PFSK-1 (cell line): ENCODE measurements at regions not wholly inside any gene's neighbourhood (a gene's known extent, or its start where the extent isn't known, plus 50 kb on each side); places are given as distances from the start of the nearest gene placed in this dataset.

Experiments
- FOXP2 ChIP-seq: optimal IDR thresholded peaks from 2 replicates; pipeline ENCODE3; 2011; ENCODE audit warnings: borderline replicate concordance, control low read depth, inconsistent platforms; ENCODE audit not compliant: insufficient read depth; ENCODE audit errors: extremely low read length, extremely low read depth
- POLR2AphosphoS5 ChIP-seq: IDR thresholded peaks from 2 replicates; pipeline ENCODE4 v1.6.1; 2012; ENCODE audit warnings: low read depth, mild to moderate bottlenecking, control low read depth, low read length, moderate library complexity
- SIN3A ChIP-seq: IDR thresholded peaks from 2 replicates; pipeline ENCODE4 v1.6.1; 2012; ENCODE audit warnings: mild to moderate bottlenecking, low read length, moderate library complexity, borderline replicate concordance; ENCODE audit not compliant: insufficient read depth
- TAF1 ChIP-seq: IDR thresholded peaks from 2 replicates; pipeline ENCODE4 v1.6.1; 2012; ENCODE audit warnings: low read length, control low read depth, borderline replicate concordance; ENCODE audit not compliant: insufficient read depth
- TF ChIP-seq, protein P1 (sequence below), 2 experiments: IDR thresholded peaks; 2 replicates each; pipeline versions ENCODE4 v1.6.1 to v1.8.0; 2011 to 2012; ENCODE audit warnings: low read depth in 2 of 2, low read length in 2 of 2, control low read depth in 1 of 2, inconsistent platforms in 1 of 2, mild to moderate bottlenecking in 1 of 2, moderate library complexity in 1 of 2; ENCODE audit not compliant: insufficient read depth in 1 of 2

DNA sequence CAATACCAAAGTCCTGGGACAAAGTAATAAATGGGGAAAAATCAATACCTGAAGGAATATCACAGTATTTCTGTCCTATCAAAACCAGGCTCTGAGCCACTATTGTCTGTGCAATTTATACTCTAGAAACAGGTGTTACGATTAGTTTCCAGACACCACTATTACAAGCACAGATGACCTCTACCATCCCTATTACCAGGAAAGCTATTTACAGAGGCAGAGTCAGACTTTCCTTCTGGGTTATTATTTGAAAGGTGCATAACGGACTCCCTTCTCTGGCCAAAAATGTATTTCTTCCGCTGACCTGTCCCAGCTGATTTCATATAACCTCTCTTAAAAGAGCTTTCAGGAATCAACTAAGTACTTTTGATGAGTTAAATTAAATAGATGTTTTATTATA lies 154.6 kb upstream of the LRRC7 start:
- no peak for TF ChIP-seq FOXP2
- TF ChIP-seq SIN3A = no peak
- no peak for TF ChIP-seq TAF1
- TF ChIP-seq, protein P1, sequence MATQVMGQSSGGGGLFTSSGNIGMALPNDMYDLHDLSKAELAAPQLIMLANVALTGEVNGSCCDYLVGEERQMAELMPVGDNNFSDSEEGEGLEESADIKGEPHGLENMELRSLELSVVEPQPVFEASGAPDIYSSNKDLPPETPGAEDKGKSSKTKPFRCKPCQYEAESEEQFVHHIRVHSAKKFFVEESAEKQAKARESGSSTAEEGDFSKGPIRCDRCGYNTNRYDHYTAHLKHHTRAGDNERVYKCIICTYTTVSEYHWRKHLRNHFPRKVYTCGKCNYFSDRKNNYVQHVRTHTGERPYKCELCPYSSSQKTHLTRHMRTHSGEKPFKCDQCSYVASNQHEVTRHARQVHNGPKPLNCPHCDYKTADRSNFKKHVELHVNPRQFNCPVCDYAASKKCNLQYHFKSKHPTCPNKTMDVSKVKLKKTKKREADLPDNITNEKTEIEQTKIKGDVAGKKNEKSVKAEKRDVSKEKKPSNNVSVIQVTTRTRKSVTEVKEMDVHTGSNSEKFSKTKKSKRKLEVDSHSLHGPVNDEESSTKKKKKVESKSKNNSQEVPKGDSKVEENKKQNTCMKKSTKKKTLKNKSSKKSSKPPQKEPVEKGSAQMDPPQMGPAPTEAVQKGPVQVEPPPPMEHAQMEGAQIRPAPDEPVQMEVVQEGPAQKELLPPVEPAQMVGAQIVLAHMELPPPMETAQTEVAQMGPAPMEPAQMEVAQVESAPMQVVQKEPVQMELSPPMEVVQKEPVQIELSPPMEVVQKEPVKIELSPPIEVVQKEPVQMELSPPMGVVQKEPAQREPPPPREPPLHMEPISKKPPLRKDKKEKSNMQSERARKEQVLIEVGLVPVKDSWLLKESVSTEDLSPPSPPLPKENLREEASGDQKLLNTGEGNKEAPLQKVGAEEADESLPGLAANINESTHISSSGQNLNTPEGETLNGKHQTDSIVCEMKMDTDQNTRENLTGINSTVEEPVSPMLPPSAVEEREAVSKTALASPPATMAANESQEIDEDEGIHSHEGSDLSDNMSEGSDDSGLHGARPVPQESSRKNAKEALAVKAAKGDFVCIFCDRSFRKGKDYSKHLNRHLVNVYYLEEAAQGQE (IDR thresholded peaks at IDR 0.05; ENCODE audit: insufficient read depth in 1 of 2, low read depth in 2 of 2, low read length in 2 of 2) = no peak
- no peak for TF ChIP-seq POLR2AphosphoS5

DNA sequence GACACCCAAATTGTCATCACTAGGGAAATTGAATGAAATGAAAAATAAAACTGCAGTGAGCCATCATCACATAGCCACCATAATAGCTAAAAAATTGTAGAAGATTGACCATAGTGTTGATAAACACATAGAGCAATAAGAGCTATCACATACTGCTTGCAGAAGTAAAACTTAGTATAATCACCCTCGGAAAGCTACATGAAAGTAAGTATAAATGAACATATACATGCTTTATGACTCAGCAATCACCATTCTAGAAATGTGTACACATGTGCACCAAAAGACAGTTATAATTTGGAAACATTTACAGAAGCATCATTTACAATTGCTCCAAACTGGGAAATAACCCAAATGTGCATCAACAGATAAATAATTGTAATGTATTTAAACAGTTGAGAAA lies 153.1 kb upstream of the LRRC7 start:
- TF ChIP-seq FOXP2 = no peak
- no peak for TF ChIP-seq POLR2AphosphoS5
- TF ChIP-seq, protein P1 (IDR thresholded peaks at IDR 0.05; ENCODE audit: insufficient read depth in 1 of 2, low read depth in 2 of 2, low read length in 2 of 2) = no peak
- TF ChIP-seq TAF1 = no peak
- no peak for TF ChIP-seq SIN3A

DNA sequence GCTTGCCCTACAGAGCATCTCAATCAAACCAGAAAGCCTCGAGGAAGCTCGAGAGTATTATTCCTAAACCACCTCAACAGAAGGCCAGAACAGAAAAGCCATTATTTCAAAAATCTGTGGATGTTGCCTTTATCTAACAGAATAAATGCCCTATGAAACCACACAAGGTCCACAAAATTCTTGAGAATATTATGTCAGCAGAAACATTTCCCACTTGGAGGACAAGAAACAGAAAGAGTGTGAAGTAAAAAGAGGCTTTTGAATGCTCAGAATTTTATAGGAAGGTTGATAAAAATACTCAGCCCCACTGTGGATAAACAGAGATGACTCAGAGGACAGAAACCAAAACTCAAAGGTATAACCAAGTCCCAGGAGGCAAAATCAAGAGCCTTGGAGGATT lies 146.4 kb upstream of the LRRC7 start:
- TF ChIP-seq TAF1 (no peak), SIN3A (no peak), POLR2AphosphoS5 (no peak), FOXP2 (no peak)
- TF ChIP-seq, protein P1 (IDR thresholded peaks at IDR 0.05; ENCODE audit: insufficient read depth in 1 of 2, low read depth in 2 of 2, low read length in 2 of 2) = no peak

DNA sequence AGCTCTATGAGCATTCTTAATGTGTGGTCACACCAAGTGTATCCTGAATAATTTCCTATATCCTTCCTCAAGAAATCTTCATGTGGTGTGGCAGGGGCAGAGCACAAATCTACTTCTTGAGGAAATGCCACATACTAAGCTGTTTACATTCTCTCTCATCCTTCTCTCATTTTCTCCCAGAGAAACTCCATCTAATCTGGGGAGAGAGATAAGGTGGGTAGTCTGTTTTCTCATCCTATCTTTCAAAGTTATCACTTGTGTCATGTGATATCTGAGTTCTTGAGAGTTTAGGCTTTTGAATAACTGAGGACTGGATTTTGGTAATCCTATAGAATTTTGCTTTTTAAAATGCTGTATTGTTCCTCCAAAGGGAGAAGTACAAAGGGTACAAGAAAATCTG lies 141.9 kb upstream of the LRRC7 start:
- TF ChIP-seq POLR2AphosphoS5 = no peak
- no peak for TF ChIP-seq SIN3A
- TF ChIP-seq, protein P1 (IDR thresholded peaks at IDR 0.05; ENCODE audit: insufficient read depth in 1 of 2, low read depth in 2 of 2, low read length in 2 of 2) = no peak
- TF ChIP-seq TAF1 = no peak

DNA sequence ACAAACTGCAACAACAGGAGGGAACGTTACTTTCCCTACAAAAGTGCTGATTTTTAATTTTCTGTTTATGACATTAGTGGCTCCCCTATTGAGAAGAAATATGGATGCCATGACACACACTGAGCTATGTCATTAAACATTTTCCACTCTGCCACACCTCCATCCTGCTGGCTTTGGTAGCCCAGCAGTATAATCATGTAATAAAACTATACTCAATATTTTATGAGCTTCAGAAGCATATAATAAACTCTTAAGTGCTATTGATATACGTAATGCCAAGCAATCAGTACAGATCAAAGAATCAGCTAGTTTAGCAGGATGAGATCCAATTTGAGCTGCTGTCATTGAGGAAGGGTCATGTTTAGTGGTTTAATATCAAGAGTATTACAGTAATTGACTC lies 141.3 kb upstream of the LRRC7 start:
- TF ChIP-seq TAF1 (no peak), POLR2AphosphoS5 (no peak), SIN3A (no peak), FOXP2 (no peak)
- TF ChIP-seq, protein P1 (IDR thresholded peaks at IDR 0.05; ENCODE audit: insufficient read depth in 1 of 2, low read depth in 2 of 2, low read length in 2 of 2) = no peak
